Esophagus squamous epithelium (tissue), 5 donors: ENCODE measurements at regions not wholly inside any gene's neighbourhood (a gene's known extent, or its start where the extent isn't known, plus 50 kb on each side); places are given as distances from the start of the nearest gene placed in this dataset.
"Not testable (repeated sequence)": the region's sequence is repeated elsewhere in the genome, so short reads cannot be mapped to it uniquely, and the experiment has no call there.

Experiments used
- DNase-seq: peaks from one replicate; lab custom pipeline; 2025; lab: John Stamatoyannopoulos, UW
- H3K27ac ChIP-seq, 4 donors: fragments of 200-600 bp; sonication (generic); one replicate each; pipeline ENCODE4 v1.5.1; 2016 to 2019; ENCODE audit warnings: mild to moderate bottlenecking in 1 of 4
- H3K27me3 ChIP-seq, 4 donors: fragments of 200-600 bp; sonication (generic); 1 replicate in 3 of 4; 2 replicates in 1 of 4; pipeline versions ENCODE4 v1.5.1 to v1.6.0; 2017 to 2021; ENCODE audit warnings: antibody characterized with exemption in 1 of 4
- H3K36me3 ChIP-seq, 3 donors: fragments of 200-600 bp; sonication (generic); one replicate each; pipeline ENCODE4 v1.5.1; 2016 to 2019
- H3K4me1 ChIP-seq, 3 donors: fragments of 200-600 bp; sonication (generic); one replicate each; pipeline ENCODE4 v1.5.1; 2017 to 2019
- H3K4me3 ChIP-seq, 4 donors: fragments of 200-600 bp; sonication (generic); 1 replicate in 3 of 4; 2 replicates in 1 of 4; pipeline ENCODE4 v1.5.1; 2016 to 2019; ENCODE audit warnings: mild to moderate bottlenecking in 2 of 4, moderate library complexity in 1 of 4
- H3K9me3 ChIP-seq, 3 donors: fragments of 200-600 bp; sonication (generic); one replicate each; pipeline ENCODE4 v1.5.1; 2016 to 2019
- CTCF ChIP-seq, 6 experiments: fragments of 450-650 bp in 4 of 6; fragments of 200-600 bp in 2 of 6; sonication (generic) in 2 of 6; IDR thresholded peaks; one replicate each; pipeline ENCODE4 v1.5.1; 2016 to 2019; ENCODE audit warnings: antibody characterized with exemption in 6 of 6, mild to moderate bottlenecking in 4 of 6, moderate library complexity in 4 of 6
- POLR2A ChIP-seq, 4 donors: fragments of 450-650 bp; IDR thresholded peaks; one replicate each; pipeline ENCODE4 v1.6.1; 2017; ENCODE audit warnings: antibody characterized with exemption in 4 of 4, mild to moderate bottlenecking in 4 of 4, moderate library complexity in 3 of 4
- WGBS, 2 donors: methylation state at CpG; one replicate each; pipeline ENCODE4 v1.1.5; 2018; 5-methylcytosine and 5-hydroxymethylcytosine counted together
- intact Hi-C: fragments of 100-400 bp; cut with DNase I; formaldehyde crosslinking; loops from one replicate; pipeline ENCODE4 v1.15.0; 2022
- donor health status: DM: yes; HTN: yes; CAD: no.

GRCh38 chr4:91887926-91888325, 415.8 kb upstream of the GRID2 start:
- no peaks in the 10 kb centered on the region for H3K36me3 ChIP-seq
- DNase-seq: no peak
- no peak overlapping the region for H3K27ac ChIP-seq
- H3K4me3 ChIP-seq: no peak overlapping the region
- no peaks in the 10 kb centered on the region for H3K27me3 ChIP-seq
- no peaks in the 10 kb centered on the region for H3K4me1 ChIP-seq
- TF ChIP-seq CTCF (IDR thresholded peaks at IDR 0.05) (no peak), POLR2A (IDR thresholded peaks at IDR 0.05) (no peak)
- no peaks in the 10 kb centered on the region for H3K9me3 ChIP-seq
- 36 to 40% methylated on average over 1 of the region's 1 CpG for WGBS, 2 donors
- intact Hi-C loops: no loop called here

- intact Hi-C loops, DNase-seq, H3K36me3 ChIP-seq, H3K4me3 ChIP-seq, H3K4me1 ChIP-seq, H3K27ac ChIP-seq, H3K27me3 ChIP-seq, H3K9me3 ChIP-seq: not testable (repeated sequence)
- 88 to 97% methylated on average over 5 of the region's 5 CpGs for WGBS, 2 donors
These were observed 412.5 kb upstream of the GRID2 start for GRCh38 chr4:91891217-91891616.

GRCh38 chr4:91894006-91894405, 409.8 kb upstream of the GRID2 start:
- intact Hi-C loops: no loop called here
- Histone ChIP-seq H3K27ac (no peak overlapping the region), H3K27me3 (no peaks in the 10 kb centered on the region), H3K9me3 (no peaks in the 10 kb centered on the region), H3K4me3 (no peak overlapping the region), H3K4me1 (no peaks in the 10 kb centered on the region), H3K36me3 (no peaks in the 10 kb centered on the region)
- TF ChIP-seq CTCF (IDR thresholded peaks at IDR 0.05) (no peak), POLR2A (IDR thresholded peaks at IDR 0.05) (no peak)
- no peak for DNase-seq

- intact Hi-C loops: no loop called here
- DNase-seq: no peak
- H3K27me3 ChIP-seq: no peaks in the 10 kb centered on the region
- TF ChIP-seq CTCF (IDR thresholded peaks at IDR 0.05) (no peak), POLR2A (IDR thresholded peaks at IDR 0.05) (no peak)
- H3K36me3 ChIP-seq: no peaks in the 10 kb centered on the region
- no peaks in the 10 kb centered on the region for H3K9me3 ChIP-seq
- 15 to 33% methylated on average over 1 of the region's 1 CpG for WGBS, 2 donors
- no peaks in the 10 kb centered on the region for H3K4me1 ChIP-seq
- no peak overlapping the region for H3K4me3 ChIP-seq
- no peak overlapping the region for H3K27ac ChIP-seq
These were observed 399.2 kb upstream of the GRID2 start for GRCh38 chr4:91904556-91904955.

GRCh38 chr4:91909963-91910362, 393.8 kb upstream of the GRID2 start:
- H3K36me3 ChIP-seq: no peaks in the 10 kb centered on the region
- TF ChIP-seq CTCF (IDR thresholded peaks at IDR 0.05) (no peak), POLR2A (IDR thresholded peaks at IDR 0.05) (no peak)
- no peak overlapping the region for H3K4me3 ChIP-seq
- no peaks in the 10 kb centered on the region for H3K27me3 ChIP-seq
- WGBS, 2 donors: 10 to 14% methylated on average over 2 of the region's 2 CpGs
- intact Hi-C loops: no loop called here
- no peaks in the 10 kb centered on the region for H3K9me3 ChIP-seq
- H3K4me1 ChIP-seq: no peaks in the 10 kb centered on the region
- H3K27ac ChIP-seq: no peak overlapping the region
- no peak for DNase-seq

GRCh38 chr4:91914176-91914804, 389.5 kb upstream of the GRID2 start:
- Histone ChIP-seq H3K4me3 (no peak overlapping the region), H3K36me3 (no peaks in the 10 kb centered on the region), H3K27me3 (no peaks in the 10 kb centered on the region), H3K4me1 (no peaks in the 10 kb centered on the region), H3K9me3 (no peaks in the 10 kb centered on the region), H3K27ac (no peak overlapping the region)
- intact Hi-C loops: no loop called here
- TF ChIP-seq CTCF (IDR thresholded peaks at IDR 0.05) (no peak), POLR2A (IDR thresholded peaks at IDR 0.05) (no peak)
- 83 to 85% methylated on average over 1 of the region's 1 CpG for WGBS, 2 donors
- DNase-seq: no peak
